HepG2 (cell line): ENCODE measurements at regions not wholly inside any gene's neighbourhood (a gene's known extent, or its start where the extent isn't known, plus 50 kb on each side); places are given as distances from the start of the nearest gene placed in this dataset.

Experiments used
- ATAC-seq: fragments of 200-7000 bp; cut with Tn5 transposase; 3 replicates; pipeline ENCODE4 v1.9.1; 2020; ENCODE audit warnings: mild to moderate bottlenecking, moderate library complexity
- BruUV-seq: library from RNA; stranded (reverse); fragments of 400-500 nt; replicated peaks from 2 replicates; lab custom pipeline; 2021; lab: Mats Ljungman, UMichigan
- CTCF ChIA-PET: fragments of 300-600 bp; formaldehyde crosslinking; extraction: SDS; loops from one replicate; lab custom pipeline; 2021; ENCODE audit warnings: low total read pairs, inconsistent platforms, low intra/inter-chr PET ratio; lab: Yijun Ruan, JAX
- POLR2A ChIA-PET: fragments of 350-600 bp; sonication (Branson Sonifier 250); formaldehyde crosslinking; loops from one replicate; lab custom pipeline; 2020; ENCODE audit warnings: antibody characterized with exemption, inconsistent platforms; lab: Yijun Ruan, JAX
- DNase-seq: peaks from one replicate; pipeline ENCODE4 v3.0.0-alpha.2; 2015; ENCODE audit warnings: low spot score
- FAIRE-seq: peaks from 3 replicates; lab custom pipeline; 2011; peaks lifted over from hg19 to GRCh38; lab: Jason Lieb, UNC
- H2AFZ ChIP-seq: one replicate; pipeline ENCODE4 v1.6.1; 2011; ENCODE audit warnings: low read length, inconsistent platforms
- H3K27ac ChIP-seq: fragments of 300-600 bp; 3 replicates; pipeline ENCODE4 v1.8.0; 2011; ENCODE audit warnings: mixed run types, mild to moderate bottlenecking, mixed read lengths, low read length, inconsistent platforms; ENCODE audit not compliant: insufficient read depth; ENCODE audit errors: extremely low read length
- H3K27me3 ChIP-seq, 2 experiments: fragments of 200-600 bp in 1 of 2; 2 replicates in 1 of 2; 3 replicates in 1 of 2; pipeline versions ENCODE4 v1.6.0 to v1.8.0; 2011; ENCODE audit warnings: low read length in 2 of 2, mild to moderate bottlenecking in 2 of 2, moderate library complexity in 2 of 2, inconsistent platforms in 1 of 2; ENCODE audit not compliant: insufficient read depth in 2 of 2, control insufficient read depth in 1 of 2
- H3K36me3 ChIP-seq, 2 experiments: fragments of 200-600 bp in 1 of 2; replicated peaks in 1 of 2; 2 replicates in 1 of 2; 3 replicates in 1 of 2; pipeline versions ENCODE4 v1.5.1 to v1.8.0; 2011; ENCODE audit warnings: low read length in 2 of 2, inconsistent platforms in 1 of 2; ENCODE audit not compliant: insufficient read depth in 2 of 2, control insufficient read depth in 1 of 2
- H3K4me1 ChIP-seq: 2 replicates; pipeline ENCODE4 v1.5.1; 2012; ENCODE audit warnings: low read length, inconsistent platforms; ENCODE audit not compliant: insufficient read depth
- H3K4me2 ChIP-seq: 2 replicates; pipeline ENCODE4 v1.6.0; 2011; ENCODE audit warnings: low read depth, low read length, inconsistent platforms
- H3K4me3 ChIP-seq, 3 experiments: fragments of 200-600 bp in 1 of 3; sonication (generic), shearing (Covaris generic) in 1 of 3; replicated peaks in 1 of 3; 2 replicates each; pipeline ENCODE4 v1.5.1; 2011 to 2016; ENCODE audit warnings: low read length in 3 of 3, inconsistent platforms in 2 of 3, low read depth in 2 of 3, mild to moderate bottlenecking in 2 of 3, control low read depth in 1 of 3, mixed read lengths in 1 of 3; ENCODE audit not compliant: insufficient read depth in 1 of 3
- H3K79me2 ChIP-seq: one replicate; pipeline ENCODE4 v1.6.1; 2011; ENCODE audit warnings: low read length, inconsistent platforms; ENCODE audit not compliant: insufficient read depth
- H3K9ac ChIP-seq: 2 replicates; pipeline ENCODE4 v1.6.0; 2011; ENCODE audit warnings: mild to moderate bottlenecking, low read depth, low read length, inconsistent platforms; ENCODE audit not compliant: insufficient read depth
- H3K9me3 ChIP-seq: 2 replicates; pipeline ENCODE4 v1.5.1; 2012; ENCODE audit warnings: mild to moderate bottlenecking, low read length
- H4K20me1 ChIP-seq: 2 replicates; pipeline ENCODE4 v1.6.0; 2011; ENCODE audit warnings: inconsistent platforms, mild to moderate bottlenecking, low read length, moderate library complexity; ENCODE audit not compliant: insufficient read depth
- ARNTL ChIP-seq: sonication (generic); formaldehyde crosslinking; IDR thresholded peaks from 2 replicates; pipeline ENCODE4 v1.4.0; 2020; ENCODE audit warnings: mild to moderate bottlenecking, missing genetic modification reagents
- BORCS8-MEF2B ChIP-seq: sonication (generic); formaldehyde crosslinking; IDR thresholded peaks from 2 replicates; pipeline ENCODE4 v1.8.0; 2022; ENCODE audit warnings: mild to moderate bottlenecking, missing genetic modification reagents
- MED1 ChIP-seq: sonication (generic); formaldehyde crosslinking; IDR thresholded peaks from 2 replicates; pipeline ENCODE4 v1.4.0; 2020; ENCODE audit warnings: missing genetic modification reagents
- TAF1 ChIP-seq: sonication (generic); formaldehyde crosslinking; IDR thresholded peaks from 2 replicates; pipeline ENCODE4 v1.4.0; 2020; ENCODE audit warnings: missing genetic modification reagents
- TARDBP ChIP-seq: sonication (generic); formaldehyde crosslinking; IDR thresholded peaks from 2 replicates; pipeline ENCODE4 v1.8.0; 2022; ENCODE audit warnings: mild to moderate bottlenecking, missing genetic modification reagents
- ZNF253 ChIP-seq: sonication (generic); formaldehyde crosslinking; IDR thresholded peaks from 2 replicates; pipeline ENCODE4 v1.8.0; 2022; ENCODE audit warnings: mild to moderate bottlenecking, missing genetic modification reagents, borderline replicate concordance
- ZNF335 ChIP-seq: sonication (generic); formaldehyde crosslinking; IDR thresholded peaks from 2 replicates; pipeline ENCODE4 v1.4.0; 2020; ENCODE audit warnings: missing genetic modification reagents
- ZNF550 ChIP-seq: sonication (generic); formaldehyde crosslinking; IDR thresholded peaks from 2 replicates; pipeline ENCODE4 v1.4.0; 2020; ENCODE audit warnings: mild to moderate bottlenecking, missing genetic modification reagents, borderline replicate concordance
- whole genome bisulfite sequencing: methylation state at CpG from one replicate; pipeline ENCODE4 v1.1.6; 2017; ENCODE audit warnings: low lambda C conversion rate; 5-methylcytosine and 5-hydroxymethylcytosine counted together
- in situ Hi-C: cut with HindIII; loops from 2 replicates; pipeline ENCODE4 v1.10.0; 2017; ENCODE audit warnings: low pct_unique_long_range_greater_than_20kb; ENCODE audit not compliant: extremely low pct_ligation_motif_present
- intact Hi-C: fragments of 100-400 bp; cut with micrococcal nuclease; formaldehyde crosslinking; loops from one replicate; pipeline ENCODE4 v1.10.0; 2022; ENCODE audit not compliant: unreplicated experiment
- TF ChIP-seq, protein P1 (sequence below): sonication (generic); formaldehyde crosslinking; IDR thresholded peaks from 2 replicates; pipeline ENCODE4 v1.9.0; 2021; ENCODE audit warnings: mild to moderate bottlenecking, missing genetic modification reagents
- TF ChIP-seq, protein P2 (sequence below): sonication (generic); formaldehyde crosslinking; IDR thresholded peaks from 2 replicates; pipeline ENCODE4 v1.4.0; 2020; ENCODE audit warnings: missing genetic modification reagents, mild to moderate bottlenecking, borderline replicate concordance
- TF ChIP-seq, protein P3 (sequence below): sonication (generic); formaldehyde crosslinking; conservative IDR thresholded peaks from 2 replicates; pipeline ENCODE4 v1.4.0; 2020; ENCODE audit warnings: mild to moderate bottlenecking, missing genetic modification reagents, moderate library complexity

DNA sequence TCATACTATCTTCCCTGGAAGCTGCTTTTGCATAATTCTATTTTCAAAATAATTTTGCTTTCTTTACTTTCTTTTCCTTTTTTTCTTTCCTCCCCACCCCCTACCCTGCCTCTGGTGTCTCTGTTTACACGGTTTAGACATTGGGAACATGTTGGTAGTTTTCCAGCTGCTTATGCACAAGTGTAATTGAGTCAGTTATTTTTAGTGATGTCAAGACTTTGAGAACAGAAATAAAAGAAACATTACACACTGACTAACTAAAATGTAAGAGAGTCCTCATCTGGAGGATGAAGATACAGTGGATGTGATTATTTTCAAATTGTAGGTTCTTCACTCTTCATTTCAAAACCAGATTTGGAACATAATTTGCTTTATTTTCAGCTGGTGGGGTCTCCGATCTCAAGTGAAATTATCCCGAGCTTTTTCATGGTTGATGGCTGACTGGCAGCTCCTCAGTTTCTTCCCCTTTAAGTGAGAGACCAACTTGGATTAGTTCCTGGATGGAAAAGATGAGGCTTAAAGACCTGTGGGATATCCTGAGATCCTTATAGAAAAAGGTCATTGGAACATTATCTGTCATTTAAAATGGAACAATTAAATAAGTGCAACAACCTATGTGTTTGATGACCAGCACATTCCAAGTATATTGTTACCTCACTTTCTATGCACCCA is 154.4 kb upstream of the ZNF462 start:
- ATAC-seq (no peak), FAIRE-seq (no peak), DNase-seq (no peak)
- Histone ChIP-seq H3K27me3 (no peaks in the 10 kb centered on the region), H3K27ac (no peak overlapping the region), H3K4me2 (no peak overlapping the region), H3K9ac (no peak overlapping the region), H2AFZ (no peak overlapping the region), H3K79me2 (no peaks in the 10 kb centered on the region), H3K4me1 (no peaks in the 10 kb centered on the region), H3K4me3 (no peak overlapping the region), H3K9me3 (no peaks in the 10 kb centered on the region), H3K36me3 (no peaks in the 10 kb centered on the region), H4K20me1 (no peaks in the 10 kb centered on the region)
- no TSS peak for BruUV-seq
- in situ Hi-C loops, result no loop called here
- WGBS, result 0% methylated on average over 3 of the region's 3 CpGs
- POLR2A ChIA-PET, result no interaction called here
- CTCF ChIA-PET, result no interaction called here
- intact Hi-C loops, result no loop called here
- TF ChIP-seq ZNF550 (CRISPR knock-in tag) (no peak), ZNF253 (CRISPR knock-in tag) (no peak), BORCS8-MEF2B (CRISPR knock-in tag) (no peak), ZNF335 (CRISPR knock-in tag) (no peak), TAF1 (CRISPR knock-in tag) (no peak), TARDBP (CRISPR knock-in tag) (no peak), ARNTL (no peak), MED1 (CRISPR knock-in tag) (no peak)
- TF ChIP-seq, protein P1, sequence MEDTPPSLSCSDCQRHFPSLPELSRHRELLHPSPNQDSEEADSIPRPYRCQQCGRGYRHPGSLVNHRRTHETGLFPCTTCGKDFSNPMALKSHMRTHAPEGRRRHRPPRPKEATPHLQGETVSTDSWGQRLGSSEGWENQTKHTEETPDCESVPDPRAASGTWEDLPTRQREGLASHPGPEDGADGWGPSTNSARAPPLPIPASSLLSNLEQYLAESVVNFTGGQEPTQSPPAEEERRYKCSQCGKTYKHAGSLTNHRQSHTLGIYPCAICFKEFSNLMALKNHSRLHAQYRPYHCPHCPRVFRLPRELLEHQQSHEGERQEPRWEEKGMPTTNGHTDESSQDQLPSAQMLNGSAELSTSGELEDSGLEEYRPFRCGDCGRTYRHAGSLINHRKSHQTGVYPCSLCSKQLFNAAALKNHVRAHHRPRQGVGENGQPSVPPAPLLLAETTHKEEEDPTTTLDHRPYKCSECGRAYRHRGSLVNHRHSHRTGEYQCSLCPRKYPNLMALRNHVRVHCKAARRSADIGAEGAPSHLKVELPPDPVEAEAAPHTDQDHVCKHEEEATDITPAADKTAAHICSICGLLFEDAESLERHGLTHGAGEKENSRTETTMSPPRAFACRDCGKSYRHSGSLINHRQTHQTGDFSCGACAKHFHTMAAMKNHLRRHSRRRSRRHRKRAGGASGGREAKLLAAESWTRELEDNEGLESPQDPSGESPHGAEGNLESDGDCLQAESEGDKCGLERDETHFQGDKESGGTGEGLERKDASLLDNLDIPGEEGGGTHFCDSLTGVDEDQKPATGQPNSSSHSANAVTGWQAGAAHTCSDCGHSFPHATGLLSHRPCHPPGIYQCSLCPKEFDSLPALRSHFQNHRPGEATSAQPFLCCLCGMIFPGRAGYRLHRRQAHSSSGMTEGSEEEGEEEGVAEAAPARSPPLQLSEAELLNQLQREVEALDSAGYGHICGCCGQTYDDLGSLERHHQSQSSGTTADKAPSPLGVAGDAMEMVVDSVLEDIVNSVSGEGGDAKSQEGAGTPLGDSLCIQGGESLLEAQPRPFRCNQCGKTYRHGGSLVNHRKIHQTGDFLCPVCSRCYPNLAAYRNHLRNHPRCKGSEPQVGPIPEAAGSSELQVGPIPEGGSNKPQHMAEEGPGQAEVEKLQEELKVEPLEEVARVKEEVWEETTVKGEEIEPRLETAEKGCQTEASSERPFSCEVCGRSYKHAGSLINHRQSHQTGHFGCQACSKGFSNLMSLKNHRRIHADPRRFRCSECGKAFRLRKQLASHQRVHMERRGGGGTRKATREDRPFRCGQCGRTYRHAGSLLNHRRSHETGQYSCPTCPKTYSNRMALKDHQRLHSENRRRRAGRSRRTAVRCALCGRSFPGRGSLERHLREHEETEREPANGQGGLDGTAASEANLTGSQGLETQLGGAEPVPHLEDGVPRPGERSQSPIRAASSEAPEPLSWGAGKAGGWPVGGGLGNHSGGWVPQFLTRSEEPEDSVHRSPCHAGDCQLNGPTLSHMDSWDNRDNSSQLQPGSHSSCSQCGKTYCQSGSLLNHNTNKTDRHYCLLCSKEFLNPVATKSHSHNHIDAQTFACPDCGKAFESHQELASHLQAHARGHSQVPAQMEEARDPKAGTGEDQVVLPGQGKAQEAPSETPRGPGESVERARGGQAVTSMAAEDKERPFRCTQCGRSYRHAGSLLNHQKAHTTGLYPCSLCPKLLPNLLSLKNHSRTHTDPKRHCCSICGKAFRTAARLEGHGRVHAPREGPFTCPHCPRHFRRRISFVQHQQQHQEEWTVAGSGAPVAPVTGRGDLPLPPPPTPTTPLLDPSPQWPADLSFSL (CRISPR knock-in tag), result no peak
- TF ChIP-seq, protein P2, sequence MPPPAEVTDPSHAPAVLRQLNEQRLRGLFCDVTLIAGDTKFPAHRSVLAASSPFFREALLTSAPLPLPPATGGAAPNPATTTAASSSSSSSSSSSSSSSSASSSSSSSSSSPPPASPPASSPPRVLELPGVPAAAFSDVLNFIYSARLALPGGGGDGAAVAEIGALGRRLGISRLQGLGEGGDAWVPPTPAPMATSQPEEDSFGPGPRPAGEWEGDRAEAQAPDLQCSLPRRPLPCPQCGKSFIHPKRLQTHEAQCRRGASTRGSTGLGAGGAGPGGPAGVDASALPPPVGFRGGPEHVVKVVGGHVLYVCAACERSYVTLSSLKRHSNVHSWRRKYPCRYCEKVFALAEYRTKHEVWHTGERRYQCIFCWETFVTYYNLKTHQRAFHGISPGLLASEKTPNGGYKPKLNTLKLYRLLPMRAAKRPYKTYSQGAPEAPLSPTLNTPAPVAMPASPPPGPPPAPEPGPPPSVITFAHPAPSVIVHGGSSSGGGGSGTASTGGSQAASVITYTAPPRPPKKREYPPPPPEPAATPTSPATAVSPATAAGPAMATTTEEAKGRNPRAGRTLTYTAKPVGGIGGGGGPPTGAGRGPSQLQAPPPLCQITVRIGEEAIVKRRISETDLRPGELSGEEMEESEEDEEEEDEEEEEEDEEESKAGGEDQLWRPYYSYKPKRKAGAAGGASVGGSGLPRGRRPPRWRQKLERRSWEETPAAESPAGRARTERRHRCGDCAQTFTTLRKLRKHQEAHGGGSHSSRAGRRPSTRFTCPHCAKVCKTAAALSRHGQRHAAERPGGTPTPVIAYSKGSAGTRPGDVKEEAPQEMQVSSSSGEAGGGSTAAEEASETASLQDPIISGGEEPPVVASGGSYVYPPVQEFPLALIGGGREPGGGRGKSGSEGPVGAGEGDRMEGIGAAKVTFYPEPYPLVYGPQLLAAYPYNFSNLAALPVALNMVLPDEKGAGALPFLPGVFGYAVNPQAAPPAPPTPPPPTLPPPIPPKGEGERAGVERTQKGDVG (CRISPR knock-in tag), result no peak
- TF ChIP-seq, protein P3, sequence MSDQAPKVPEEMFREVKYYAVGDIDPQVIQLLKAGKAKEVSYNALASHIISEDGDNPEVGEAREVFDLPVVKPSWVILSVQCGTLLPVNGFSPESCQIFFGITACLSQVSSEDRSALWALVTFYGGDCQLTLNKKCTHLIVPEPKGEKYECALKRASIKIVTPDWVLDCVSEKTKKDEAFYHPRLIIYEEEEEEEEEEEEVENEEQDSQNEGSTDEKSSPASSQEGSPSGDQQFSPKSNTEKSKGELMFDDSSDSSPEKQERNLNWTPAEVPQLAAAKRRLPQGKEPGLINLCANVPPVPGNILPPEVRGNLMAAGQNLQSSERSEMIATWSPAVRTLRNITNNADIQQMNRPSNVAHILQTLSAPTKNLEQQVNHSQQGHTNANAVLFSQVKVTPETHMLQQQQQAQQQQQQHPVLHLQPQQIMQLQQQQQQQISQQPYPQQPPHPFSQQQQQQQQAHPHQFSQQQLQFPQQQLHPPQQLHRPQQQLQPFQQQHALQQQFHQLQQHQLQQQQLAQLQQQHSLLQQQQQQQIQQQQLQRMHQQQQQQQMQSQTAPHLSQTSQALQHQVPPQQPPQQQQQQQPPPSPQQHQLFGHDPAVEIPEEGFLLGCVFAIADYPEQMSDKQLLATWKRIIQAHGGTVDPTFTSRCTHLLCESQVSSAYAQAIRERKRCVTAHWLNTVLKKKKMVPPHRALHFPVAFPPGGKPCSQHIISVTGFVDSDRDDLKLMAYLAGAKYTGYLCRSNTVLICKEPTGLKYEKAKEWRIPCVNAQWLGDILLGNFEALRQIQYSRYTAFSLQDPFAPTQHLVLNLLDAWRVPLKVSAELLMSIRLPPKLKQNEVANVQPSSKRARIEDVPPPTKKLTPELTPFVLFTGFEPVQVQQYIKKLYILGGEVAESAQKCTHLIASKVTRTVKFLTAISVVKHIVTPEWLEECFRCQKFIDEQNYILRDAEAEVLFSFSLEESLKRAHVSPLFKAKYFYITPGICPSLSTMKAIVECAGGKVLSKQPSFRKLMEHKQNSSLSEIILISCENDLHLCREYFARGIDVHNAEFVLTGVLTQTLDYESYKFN (CRISPR knock-in tag), result no peak
